Fibroblast of villous mesenchyme (primary cell): ENCODE measurements at regions not wholly inside any gene's neighbourhood (a gene's known extent, or its start where the extent isn't known, plus 50 kb on each side); places are given as distances from the start of the nearest gene placed in this dataset.

Experiments
- DNase-seq: peaks from one replicate; pipeline ENCODE4 v3.0.0-alpha.2; 2010; ENCODE audit warnings: low read depth
- H3K4me3 ChIP-seq: 2 replicates; pipeline ENCODE4 v1.5.1; 2011; ENCODE audit warnings: low read depth, mild to moderate bottlenecking, low read length
- TF ChIP-seq, protein P1 (sequence below): IDR thresholded peaks from 2 replicates; pipeline ENCODE4 v1.5.1; 2012; ENCODE audit warnings: low read depth, mild to moderate bottlenecking, low read length; ENCODE audit not compliant: insufficient read depth

GRCh38 chr2:184351126-184351525 is 247.2 kb upstream of the ZNF804A start:
- TF ChIP-seq, protein P1, sequence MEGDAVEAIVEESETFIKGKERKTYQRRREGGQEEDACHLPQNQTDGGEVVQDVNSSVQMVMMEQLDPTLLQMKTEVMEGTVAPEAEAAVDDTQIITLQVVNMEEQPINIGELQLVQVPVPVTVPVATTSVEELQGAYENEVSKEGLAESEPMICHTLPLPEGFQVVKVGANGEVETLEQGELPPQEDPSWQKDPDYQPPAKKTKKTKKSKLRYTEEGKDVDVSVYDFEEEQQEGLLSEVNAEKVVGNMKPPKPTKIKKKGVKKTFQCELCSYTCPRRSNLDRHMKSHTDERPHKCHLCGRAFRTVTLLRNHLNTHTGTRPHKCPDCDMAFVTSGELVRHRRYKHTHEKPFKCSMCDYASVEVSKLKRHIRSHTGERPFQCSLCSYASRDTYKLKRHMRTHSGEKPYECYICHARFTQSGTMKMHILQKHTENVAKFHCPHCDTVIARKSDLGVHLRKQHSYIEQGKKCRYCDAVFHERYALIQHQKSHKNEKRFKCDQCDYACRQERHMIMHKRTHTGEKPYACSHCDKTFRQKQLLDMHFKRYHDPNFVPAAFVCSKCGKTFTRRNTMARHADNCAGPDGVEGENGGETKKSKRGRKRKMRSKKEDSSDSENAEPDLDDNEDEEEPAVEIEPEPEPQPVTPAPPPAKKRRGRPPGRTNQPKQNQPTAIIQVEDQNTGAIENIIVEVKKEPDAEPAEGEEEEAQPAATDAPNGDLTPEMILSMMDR = no peak
- DNase-seq = no peak
- no peak overlapping the region for H3K4me3 ChIP-seq

GRCh38 chr2:184357033-184357432 is 241.3 kb upstream of the ZNF804A start:
- no peak for DNase-seq
- TF ChIP-seq, protein P1 = no peak
- no peak overlapping the region for H3K4me3 ChIP-seq

GRCh38 chr2:184359379-184359778 is 238.9 kb upstream of the ZNF804A start:
- DNase-seq = no peak
- H3K4me3 ChIP-seq = no peak overlapping the region
- TF ChIP-seq, protein P1 = no peak

DNA sequence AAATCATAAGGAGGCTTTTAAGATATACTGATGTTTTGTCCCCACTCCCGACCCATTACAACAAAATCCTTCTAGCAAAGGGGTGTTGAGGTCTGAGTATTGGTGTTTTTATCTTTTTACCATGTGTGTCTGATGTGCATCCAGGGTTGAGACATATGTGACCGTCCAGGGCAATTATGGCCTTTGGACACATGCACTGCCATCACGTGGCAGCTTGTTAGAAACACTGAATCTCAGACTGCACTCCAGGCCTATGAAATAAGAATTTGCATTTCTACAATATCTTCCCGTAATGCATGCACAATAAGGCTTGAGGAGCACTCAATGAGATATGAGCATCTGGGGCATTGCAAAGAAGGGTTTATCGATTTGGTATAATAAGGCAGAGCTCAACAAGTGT is 235.1 kb upstream of the ZNF804A start:
- H3K4me3 ChIP-seq = no peak overlapping the region
- DNase-seq = no peak
- TF ChIP-seq, protein P1 = no peak

- TF ChIP-seq, protein P1 = no peak
- DNase-seq = no peak
Measured at GRCh38 chr2:184367211-184367610, 231.1 kb upstream of the ZNF804A start.

GRCh38 chr2:184369307-184369706 is 229.0 kb upstream of the ZNF804A start:
- DNase-seq = peak; percentile 6
- TF ChIP-seq, protein P1 = no peak
- no peak overlapping the region for H3K4me3 ChIP-seq

More at GRCh38 chr2:184367211-184367610, 231.1 kb upstream of the ZNF804A start:
- H3K4me3 ChIP-seq = no peak overlapping the region

DNA sequence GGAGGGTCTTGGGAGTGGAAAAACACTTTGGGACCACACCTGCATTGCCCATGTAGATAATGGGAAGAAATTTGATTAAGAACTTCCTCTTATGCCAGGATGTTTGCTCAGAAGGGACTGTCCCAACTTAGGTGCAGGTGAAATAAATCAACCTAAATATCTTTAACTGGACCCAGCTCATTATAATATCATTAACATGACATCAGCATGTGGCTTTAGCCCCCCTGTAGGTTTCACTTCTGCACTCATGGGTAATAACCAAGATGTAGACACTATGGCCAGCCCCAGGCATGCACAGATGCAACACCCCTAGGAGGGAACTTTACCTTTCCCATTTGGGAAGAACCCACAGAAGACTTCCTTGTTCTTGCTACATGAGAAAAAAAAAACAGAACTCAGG is 227.4 kb upstream of the ZNF804A start:
- H3K4me3 ChIP-seq = no peak overlapping the region
- DNase-seq = no peak
- TF ChIP-seq, protein P1 = no peak
